GM18505 (cell line): ENCODE measurements at regions not wholly inside any gene's neighbourhood (a gene's known extent, or its start where the extent isn't known, plus 50 kb on each side); places are given as distances from the start of the nearest gene placed in this dataset.
A peak's percentile ranks its signal among the peaks of the same experiment; 100 is the strongest.

ENCODE experiments used
- ATAC-seq: cut with Tn5 transposase; IDR thresholded peaks from one replicate; pipeline ENCODE4 v1.9.1; 2021; ENCODE audit not compliant: unreplicated experiment
- POLR2A ChIP-seq: IDR thresholded peaks from 4 replicates; pipeline ENCODE4 v1.6.1; 2011; ENCODE audit warnings: borderline replicate concordance; ENCODE audit not compliant: insufficient read depth, insufficient read length; ENCODE audit errors: extremely low read depth

DNA sequence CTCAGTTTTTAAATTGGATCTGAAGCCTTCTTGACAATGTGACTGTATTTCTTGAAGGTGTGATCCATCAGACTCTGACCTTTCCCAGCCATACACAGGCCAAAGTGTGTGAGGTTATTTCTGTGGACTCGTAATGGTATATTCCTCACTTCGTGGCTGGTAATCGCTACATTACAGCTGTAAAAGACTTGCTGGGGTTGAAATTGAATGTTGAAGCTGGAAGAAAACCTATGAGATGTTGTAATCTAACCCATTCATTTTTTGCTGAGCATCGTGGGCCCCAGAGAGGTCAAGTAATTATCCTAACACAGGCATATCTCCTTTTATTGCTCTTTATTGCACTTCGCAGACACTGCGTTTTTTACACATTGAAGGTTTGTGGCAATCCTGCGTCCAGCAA lies 405.6 kb upstream of the ZP4 start:
- TF ChIP-seq POLR2A: no peak
- ATAC-seq: no peak

DNA sequence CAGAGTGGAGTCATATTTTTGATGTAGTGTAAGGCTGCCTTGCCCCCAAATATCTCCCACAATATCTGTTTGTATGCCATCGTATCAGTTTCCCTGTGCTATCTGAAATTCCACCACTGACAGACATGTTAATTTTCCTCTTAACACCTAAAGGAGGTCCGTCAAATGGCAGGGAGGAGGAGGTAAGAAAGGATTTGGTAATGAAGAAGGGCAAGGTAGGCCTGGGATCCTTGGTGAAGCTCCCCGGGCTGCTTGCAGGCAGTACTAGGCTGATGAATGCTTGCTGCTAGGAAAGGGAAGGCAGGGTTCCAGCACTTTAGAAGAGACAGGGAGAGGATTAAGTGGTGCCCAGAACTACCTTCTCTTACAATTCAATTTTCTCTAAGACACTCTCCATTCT lies 402.4 kb upstream of the ZP4 start:
- TF ChIP-seq POLR2A: no peak
- no peak for ATAC-seq

DNA sequence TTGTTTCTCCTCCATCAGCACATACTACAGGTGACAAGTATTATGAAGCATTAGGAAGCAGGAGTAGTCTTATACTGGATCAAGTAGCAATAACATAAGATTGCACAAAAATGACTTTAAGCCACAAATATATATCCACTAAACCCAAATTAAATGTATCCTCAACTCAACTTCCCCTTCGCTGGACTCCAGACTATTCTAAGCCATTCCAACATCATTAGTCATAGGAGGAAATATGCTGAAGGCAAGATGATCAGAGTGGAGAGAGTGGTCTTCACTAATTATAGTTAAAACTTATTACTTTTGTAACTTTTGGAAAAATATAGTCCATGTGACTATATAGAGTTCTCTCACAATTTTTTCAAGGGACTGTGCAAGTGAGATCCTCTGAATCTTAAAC lies 390.7 kb upstream of the ZP4 start:
- ATAC-seq: no peak
- TF ChIP-seq POLR2A: no peak

DNA sequence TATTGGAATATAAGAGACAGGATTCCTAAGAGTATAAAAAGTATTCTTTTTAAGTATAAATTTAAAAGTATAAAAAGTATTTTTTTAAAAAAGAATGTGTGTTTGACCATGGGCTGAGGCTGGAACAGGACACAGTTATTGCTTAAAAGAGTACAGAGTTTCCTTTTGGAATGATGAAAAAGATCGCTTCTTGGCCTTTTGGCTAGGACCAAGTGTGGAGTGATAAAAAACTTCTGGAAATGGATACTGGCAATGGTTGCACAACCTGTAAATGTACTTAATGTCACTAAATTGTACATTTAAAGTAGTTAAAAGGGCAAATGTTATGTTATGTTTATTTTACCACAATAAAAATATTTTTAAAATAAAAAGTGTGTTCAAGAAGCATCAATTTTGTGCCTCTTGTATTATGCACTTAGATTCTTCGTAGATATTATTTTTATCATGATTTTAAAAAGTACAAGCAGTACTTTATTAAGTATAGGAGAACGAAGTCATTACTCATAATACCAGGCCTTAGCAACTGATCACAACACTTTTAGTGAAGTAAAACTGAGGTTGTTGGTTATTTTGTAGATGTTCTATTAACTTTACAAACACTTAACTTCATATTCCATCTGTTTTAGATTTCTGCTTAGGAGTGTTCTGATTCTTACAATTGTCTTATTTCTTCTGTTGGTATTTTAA lies 389.1 kb upstream of the ZP4 start:
- TF ChIP-seq POLR2A: no peak
- ATAC-seq: no peak

DNA sequence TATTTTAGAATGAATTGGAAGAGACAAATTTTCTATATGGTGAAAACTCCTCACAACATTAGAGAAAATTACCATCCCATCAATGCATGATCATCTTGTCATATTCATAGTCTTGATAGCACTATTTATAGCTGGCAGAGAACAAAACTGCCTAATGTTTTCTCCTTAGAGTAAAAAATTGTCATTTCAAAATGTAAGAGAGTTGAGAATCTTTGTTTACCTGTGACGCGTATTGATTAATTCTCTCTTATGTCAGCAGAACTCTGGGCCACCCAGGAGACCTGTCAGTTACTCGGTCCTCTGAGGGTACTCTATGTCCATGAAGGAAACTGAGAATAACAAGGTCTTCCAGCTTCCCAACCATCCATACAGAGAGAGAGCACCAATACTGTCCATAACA lies 381.4 kb upstream of the ZP4 start:
- TF ChIP-seq POLR2A: no peak
- ATAC-seq: no peak

DNA sequence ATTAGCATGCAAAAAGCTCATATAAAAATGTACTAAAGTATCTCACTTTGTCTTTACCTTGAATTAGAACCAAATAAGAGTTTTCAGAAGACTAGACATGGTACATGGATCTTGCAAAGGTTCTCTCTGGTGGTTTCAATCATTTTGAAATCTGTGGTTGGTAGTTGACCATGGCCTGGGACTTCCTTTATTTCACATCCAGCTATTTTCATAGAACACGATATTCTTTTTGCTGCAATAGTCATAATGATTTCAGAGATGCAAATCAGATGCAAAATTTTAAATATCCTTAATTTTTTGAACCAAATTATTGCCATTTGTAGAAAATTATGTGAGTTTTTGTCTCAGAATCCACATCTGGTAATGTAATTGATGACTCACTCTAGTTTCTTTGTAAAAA lies 375.1 kb upstream of the ZP4 start:
- ATAC-seq: no peak
- TF ChIP-seq POLR2A: no peak

DNA sequence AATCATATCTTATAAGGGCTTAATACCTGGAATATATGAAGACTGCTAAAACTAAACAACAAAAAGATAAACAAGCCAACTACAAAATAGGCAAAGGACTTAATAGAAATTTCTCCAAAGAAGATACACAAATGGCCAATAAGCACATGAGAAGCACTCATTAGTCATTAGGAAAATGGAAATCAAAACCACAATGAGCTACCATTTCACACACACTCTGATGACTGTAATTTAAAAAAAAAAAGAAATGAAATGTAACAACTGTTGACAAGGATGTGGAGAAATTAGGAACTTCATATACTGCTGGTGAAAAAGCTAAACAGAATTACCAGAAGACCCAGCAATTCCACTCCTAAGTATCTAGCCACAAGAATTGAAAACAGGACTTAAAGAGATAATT lies 374.2 kb upstream of the ZP4 start:
- TF ChIP-seq POLR2A: no peak
- no peak for ATAC-seq

DNA sequence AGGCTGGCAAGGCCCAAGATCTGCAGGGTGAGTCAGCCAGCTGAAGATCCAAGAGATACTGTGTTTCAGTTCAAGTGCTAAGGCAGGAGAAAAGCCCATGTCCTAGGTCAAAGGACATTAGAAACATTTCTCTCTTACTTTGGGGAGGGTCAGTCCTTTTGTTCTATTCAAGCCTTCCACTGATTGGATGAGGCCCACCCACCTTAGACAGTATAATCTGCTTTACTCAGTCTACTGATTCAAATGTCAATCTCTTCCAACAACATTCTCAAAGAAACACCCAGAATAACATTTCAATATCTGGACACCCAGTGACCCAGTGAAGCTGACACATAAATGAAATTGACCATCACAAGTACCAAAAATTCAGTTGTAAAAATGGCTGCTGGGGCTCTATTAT lies 367.8 kb upstream of the ZP4 start:
- ATAC-seq: no peak
- no peak for TF ChIP-seq POLR2A

DNA sequence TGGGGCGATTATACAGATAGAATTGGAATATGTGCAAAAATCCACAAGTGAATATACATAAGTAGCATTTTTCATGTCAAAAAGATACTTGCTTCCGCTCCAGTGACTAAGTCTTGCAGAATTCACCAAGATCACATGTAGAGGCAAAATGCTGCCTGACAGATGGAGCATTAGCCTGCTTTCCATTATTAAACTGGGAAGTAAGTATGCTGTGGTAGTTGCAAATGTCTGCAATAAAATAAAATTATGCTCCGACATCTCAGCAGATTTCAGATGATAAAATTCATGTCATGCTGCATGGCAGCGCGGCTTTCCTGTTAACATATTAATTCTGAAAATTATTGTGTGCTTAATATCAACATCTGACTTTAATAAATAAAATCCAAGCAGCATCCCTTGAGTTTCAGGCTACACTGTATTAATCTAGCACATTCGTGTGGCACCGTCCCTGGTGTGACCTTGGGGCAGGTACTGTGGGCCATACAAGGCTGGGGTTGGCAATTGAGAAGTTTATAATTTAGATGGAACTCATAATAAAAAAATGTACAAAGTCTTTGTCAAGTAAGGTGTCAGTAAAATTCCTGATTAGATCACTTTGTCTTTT lies 366.4 kb upstream of the ZP4 start:
- TF ChIP-seq POLR2A: no peak
- no peak for ATAC-seq

DNA sequence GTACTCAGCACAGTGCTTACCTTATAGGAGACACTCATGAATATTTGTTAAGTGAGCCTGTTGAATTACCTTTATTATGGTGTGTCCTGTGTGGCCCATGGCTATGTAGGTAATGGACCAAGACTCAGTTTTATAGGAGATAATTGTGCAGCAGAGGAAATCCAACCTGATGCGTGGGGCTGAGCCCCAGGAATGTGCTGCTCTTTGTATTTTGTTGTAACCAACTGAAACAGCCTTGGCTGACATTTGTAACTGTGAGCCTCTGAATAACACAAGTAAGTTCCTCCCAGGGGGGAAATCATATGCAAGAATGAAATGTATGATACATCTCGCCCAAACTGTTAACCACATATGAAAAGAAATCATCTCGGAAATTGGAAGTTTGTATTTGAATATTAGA lies 364.2 kb upstream of the ZP4 start:
- no peak for TF ChIP-seq POLR2A
- no peak for ATAC-seq

DNA sequence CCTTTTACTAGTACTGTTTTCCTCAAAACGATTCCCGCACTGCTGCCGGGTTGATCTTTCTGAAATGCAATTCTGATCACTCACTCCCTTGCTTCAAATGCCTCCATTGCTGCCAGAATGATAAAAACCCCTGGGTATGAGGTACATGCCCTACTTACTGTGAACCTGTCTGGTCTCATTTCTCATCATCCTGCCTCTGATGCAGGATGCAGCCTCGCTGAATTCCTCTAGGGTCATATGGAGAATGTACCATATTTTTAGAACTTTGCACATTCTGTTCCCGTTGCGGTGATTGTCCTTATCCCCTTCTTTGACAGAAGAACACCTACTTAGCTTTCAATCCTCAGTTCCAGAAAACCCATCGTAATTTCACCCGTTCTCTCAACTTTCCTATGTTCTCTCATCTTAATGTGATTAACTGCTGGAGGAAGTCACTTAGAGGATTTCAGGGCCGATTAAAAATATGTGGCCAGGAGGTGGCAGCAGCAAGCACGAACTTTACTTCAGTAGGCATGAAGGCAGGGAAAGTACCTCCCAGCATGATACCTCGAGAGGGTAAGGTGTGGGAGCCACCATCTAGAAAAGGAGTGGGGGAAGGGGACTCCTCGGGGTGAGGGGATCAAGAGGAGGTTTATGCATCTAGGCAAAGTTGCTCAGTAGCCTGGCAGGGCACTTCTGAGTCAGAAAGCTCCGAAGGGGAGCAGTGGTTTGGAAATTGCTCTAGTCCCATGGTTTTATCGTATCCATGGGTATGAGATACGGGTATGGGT lies 361.5 kb upstream of the ZP4 start:
- ATAC-seq: peak; percentile 70
- no peak for TF ChIP-seq POLR2A

DNA sequence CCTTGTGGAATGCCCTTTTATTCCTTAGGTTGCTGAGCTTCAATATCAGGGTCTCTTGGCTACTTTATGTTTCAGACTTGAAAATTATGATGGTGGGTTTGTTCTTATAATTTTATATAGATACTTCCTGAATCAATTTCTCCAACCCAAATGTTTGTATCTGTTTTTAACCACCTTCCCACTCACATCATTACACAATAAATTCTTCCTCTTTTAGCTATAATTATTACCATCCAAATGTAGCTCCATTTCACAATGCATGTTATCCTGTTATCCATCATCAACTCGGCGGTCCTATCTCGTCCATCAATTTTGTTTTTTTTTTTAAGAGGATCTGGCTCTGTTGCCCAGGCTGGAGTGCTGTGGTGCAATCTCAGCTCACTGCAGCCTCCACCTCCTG lies 357.6 kb upstream of the ZP4 start:
- ATAC-seq: no peak
- no peak for TF ChIP-seq POLR2A

DNA sequence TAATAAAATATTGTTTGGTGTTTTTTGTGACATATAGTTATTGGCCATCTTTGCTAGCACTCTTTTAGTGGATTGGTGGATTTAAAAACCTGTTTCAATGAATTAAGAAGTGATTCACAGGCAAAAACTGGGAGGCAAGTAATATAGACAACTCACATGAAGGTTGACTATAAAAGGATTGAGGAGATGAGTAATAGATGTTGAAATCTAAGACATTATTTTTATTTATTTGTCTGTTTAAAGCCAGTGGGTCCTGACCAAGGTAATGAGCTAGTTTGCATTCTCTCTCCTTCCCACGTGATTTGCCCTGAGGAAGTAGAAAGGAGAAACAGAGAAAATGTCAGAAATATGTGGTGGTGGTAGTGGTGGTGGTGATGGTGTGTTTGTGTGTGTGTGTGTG lies 351.5 kb upstream of the ZP4 start:
- ATAC-seq: no peak
- TF ChIP-seq POLR2A: no peak

DNA sequence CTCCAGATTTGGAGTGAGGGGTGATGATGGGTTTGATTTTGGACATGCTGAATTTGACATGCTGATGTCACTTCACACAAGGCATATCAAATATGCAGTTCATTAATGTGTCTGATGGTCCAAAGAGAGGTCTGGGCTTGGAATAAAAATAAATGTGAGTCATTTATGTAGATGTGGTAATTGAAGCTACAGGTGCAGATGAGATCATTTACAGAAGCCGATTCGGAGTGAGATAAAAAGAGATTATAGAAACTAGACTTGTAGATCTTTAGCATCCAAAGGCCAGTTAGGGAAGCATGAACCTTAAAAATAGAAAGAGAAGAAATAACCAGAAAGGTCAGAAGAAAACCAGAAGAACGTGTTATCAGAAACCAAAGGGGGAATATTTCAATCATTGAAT lies 350.9 kb upstream of the ZP4 start:
- ATAC-seq: no peak
- no peak for TF ChIP-seq POLR2A
